HG02763 (cell line): ENCODE measurements at regions not wholly inside any gene's neighbourhood (a gene's known extent, or its start where the extent isn't known, plus 50 kb on each side); places are given as distances from the start of the nearest gene placed in this dataset.
"Not testable (repeated sequence)": the region's sequence is repeated elsewhere in the genome, so short reads cannot be mapped to it uniquely, and the experiment has no call there.

Experiments used
- ATAC-seq: cut with Tn5 transposase; IDR thresholded peaks from one replicate; pipeline ENCODE4 v1.9.1; 2021; ENCODE audit warnings: mild to moderate bottlenecking, moderate library complexity; ENCODE audit not compliant: unreplicated experiment

GRCh38 chr12:47351526-47351925 is 271.8 kb upstream of the AMIGO2 start:
- ATAC-seq = no peak

DNA sequence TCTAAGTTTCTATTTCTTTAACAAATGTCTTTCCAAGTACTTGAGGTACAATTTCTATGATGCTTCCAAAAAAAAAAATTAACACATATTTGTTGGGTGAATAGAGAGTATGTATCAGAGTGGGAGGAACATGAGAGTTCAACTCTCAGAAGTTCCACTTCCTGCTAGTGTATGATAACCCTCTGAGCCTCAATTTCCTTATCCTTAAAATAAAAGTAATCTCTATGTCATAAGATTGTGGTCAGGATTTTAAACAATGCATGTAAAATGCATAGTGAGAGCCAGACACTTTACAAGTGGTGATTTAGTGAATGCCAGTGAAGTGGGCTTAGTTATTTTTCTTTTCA is 270.3 kb upstream of the AMIGO2 start:
- no peak for ATAC-seq

- ATAC-seq = no peak
Observed at GRCh38 chr12:47349137-47350061, 269.6 kb upstream of the AMIGO2 start.

DNA sequence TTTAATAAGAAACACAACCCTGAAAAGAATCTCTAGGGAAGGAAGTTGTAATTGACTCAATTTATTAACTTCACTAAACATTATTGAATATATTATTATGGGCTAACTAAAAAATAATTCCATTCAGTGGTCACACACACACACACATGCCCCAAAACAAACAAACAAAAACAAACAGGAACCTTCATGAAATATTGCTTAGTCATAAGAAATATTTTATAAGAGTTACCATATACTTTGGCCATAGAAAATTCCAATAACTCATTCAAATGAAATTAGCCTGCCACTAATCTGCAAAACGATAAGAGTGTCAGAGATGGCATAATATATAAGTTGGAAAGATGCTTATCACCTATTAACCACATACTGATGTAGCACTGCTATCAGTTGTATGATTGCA is 268.4 kb upstream of the AMIGO2 start:
- no peak for ATAC-seq

- no peak for ATAC-seq
Observed at GRCh38 chr12:47346251-47347019, 266.7 kb upstream of the AMIGO2 start.

DNA sequence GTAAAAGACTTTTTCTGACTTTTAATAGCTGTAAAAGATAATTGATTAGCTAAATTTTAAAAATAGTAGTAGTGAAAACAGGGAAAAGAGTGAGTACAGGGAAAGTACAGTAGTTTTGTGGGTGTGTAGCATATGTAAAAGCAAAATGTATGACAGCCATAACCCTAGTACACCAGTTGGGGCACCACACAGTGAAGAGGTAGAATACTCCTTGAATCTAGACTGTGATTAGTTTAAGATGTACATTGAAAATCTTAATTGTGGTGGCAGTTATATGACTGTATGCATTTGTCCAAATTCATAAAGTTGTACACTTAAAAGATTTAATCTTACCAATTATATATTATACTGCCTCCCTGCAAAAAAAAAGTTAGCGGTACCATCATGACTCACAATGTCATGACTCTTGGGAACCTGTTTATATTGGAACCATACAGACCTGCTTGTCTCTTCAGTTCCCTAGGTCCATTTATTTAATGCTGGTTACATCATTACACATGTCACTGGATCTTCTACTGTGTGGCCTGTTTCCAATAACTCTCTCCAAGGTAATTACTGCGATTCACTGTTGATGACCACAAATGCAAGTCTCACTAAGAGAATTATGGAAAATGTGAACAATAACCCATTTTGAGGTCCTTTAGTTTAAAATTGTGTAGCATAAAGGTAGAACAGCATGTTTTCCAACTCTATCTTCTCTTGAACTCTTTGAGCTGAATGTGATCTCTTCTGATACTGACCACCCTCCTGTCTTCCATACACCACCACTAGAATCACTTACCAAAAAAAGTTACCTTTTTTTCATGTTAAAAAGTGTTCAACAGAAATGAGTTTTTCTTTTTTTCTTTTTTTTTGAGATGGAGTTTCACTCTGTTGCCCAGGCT is 264.2 kb upstream of the AMIGO2 start:
- no peak for ATAC-seq

DNA sequence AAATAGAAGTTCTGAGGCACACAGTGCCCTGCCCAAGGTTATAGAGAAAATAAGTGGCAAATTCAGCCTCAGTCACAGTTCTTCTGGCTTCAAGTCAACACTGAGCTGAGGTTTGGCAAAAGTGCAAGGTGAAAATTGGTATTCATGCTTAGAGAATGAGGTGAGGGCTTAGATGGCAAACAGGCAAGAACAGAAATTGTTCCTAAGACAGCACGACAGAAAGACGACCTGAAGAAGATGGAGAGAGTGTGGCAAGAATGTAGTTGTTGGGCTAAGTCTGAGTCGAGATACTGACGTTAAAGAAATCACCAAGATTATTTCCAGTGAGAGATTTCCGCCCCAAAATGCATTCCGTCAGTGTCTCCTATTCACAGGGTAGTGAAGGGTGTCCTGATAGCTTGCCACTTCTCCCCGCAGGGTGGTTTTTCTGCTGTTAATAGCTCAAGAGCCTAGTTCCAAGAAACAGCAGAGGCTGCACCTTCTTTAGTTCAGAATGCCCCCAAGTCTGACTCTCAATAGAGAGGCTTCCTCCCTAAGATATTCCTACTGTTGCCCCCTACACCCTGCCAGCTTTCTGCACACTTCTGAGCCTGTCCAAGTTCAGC is 260.8 kb upstream of the AMIGO2 start:
- no peak for ATAC-seq

DNA sequence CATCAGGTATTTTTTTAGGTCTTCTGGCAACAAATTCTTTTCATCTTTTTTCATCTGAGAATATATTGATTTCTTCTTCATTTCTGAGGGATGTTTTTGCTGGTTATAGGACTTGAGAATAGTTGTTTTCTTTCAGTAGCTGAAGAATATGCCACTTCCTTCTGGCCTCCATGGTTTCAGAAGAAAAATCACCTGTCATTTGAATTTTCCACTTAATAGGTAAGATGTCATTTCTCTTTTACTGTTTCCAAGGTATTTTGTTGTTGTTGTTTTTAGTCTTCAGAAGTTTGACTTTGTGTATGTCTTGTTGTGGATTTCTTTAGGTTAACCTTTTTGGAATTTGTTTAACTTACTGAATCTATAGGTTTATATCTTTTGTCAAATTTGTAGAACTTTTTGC is 257.8 kb upstream of the AMIGO2 start:
- ATAC-seq = no peak

DNA sequence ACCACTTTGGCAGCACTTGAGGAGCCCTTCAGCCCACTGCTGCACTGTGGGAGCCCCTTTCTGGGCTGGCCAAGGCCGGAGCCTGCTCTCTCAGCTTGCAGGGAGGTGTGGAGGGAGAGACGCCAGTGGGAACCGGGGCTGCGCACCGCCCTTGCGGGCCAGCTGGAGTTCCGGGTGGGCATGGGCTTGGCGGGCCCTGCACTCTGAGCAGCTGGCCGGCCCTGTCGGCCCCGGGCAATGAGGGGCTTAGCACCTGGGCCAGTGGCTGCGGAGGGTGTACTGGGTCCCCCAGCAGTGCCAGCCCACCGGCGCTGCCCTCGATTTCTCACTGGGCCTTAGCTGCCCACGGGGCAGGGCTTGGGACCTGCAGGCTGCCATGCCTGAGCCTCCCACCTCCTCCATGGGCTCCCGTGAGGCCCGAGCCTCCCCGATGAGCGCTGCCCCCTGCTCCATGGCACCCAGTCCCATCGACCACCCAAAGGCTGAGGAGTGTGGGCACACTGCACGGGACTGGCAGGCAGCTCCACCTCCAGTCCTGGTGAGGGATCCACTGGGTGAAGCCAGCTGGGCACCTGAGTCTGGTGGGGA is 253.6 kb upstream of the AMIGO2 start:
- not testable (repeated sequence) for ATAC-seq

DNA sequence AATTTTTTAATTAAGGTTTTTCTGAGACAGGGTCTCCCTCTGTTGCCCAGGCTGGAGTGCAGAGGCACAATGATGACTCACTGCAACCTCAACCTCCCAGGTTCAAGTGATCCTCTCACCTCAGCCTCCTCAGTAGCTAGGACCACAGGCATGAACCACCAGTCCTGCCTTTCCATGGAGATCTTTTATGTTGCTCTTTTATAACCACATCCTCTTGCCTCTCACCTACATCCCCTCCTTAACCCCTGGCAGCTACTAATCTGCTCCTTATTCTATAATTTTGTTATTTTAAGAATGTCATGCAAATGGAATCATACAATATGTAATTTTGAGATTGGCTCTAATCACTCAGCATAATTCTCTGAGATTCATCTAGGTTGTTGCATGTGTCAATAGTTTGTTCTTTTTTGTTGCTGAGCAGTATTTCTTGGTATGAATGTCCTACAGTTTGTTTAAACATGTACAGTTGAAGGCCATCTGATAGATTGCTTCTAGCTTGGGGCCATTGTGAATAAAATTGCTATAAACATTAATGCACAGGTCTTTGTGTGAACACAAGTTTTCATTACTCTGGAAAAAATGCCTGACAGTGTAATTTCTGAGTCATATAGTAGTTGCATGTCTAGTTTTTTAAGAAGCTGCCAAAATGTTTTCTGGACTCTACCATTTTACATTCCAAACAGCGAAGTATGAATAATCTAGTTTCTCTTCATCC is 249.2 kb upstream of the AMIGO2 start:
- no peak for ATAC-seq

- no peak for ATAC-seq
Observed at GRCh38 chr12:47326190-47326589, 246.4 kb upstream of the AMIGO2 start.

DNA sequence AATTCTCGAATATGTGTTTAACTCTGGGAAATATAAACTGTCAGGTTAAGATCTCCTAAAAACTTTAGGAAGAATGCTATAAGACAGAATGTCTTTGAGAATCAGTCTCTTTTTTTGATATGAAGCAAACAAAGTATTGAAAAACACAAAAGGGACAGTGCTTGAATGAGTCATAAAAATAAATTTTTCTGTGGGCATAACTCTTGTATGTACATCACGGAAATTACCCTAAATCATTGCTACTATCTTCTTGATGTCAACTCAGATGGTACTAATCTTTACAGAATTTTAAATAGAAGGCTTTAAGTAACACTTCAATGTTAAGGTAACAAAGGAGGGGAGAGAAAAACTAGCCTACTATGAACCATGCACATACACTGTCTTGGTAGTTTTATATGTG is 244.0 kb upstream of the AMIGO2 start:
- ATAC-seq = no peak

GRCh38 chr12:47321436-47321835 is 241.7 kb upstream of the AMIGO2 start:
- no peak for ATAC-seq

- no peak for ATAC-seq
Observed at GRCh38 chr12:47319746-47320145, 240.0 kb upstream of the AMIGO2 start.

DNA sequence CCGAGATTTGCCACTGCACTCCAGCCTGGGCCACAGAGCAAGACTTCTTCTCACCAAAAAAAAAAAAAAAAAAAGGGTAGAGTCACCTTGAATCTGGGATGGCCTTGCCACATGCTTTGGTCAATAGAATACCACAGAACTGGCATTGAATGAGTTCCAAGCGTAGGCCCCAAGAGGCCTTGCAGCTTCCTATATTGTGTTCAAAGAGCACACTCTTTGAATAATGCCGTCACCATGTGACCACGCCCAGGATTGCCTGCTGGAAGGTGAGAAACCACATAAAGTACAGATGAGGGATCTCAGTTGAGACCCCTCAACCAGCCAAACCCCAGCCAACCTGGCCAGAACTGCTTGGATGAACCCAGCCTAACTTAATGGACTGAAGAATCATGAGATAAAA is 239.2 kb upstream of the AMIGO2 start:
- no peak for ATAC-seq

- peak; percentile 62 for ATAC-seq
Observed at GRCh38 chr12:47317175-47317915, 237.6 kb upstream of the AMIGO2 start.

DNA sequence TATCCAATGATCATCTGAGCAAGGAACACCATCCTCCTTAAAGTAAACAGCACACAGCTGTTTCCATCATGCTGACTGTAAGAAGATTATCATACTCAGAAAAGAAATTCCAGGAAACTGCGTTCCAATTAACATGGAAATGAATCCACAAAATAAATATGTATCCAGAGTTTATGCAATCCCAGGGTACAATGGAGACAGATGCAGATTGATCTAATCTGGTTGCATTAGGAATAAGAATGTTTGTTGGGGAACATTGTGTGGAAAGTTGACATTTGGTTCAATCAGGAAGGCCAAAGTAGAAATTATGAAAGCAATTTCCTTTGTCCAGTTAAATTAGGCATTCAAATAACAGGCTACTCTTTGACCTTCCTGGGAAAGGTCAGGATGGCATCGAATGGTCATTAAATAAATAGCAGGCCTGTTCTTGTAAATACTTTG is 236.9 kb upstream of the AMIGO2 start:
- ATAC-seq = no peak

GRCh38 chr12:47314996-47315395 is 235.2 kb upstream of the AMIGO2 start:
- no peak for ATAC-seq

DNA sequence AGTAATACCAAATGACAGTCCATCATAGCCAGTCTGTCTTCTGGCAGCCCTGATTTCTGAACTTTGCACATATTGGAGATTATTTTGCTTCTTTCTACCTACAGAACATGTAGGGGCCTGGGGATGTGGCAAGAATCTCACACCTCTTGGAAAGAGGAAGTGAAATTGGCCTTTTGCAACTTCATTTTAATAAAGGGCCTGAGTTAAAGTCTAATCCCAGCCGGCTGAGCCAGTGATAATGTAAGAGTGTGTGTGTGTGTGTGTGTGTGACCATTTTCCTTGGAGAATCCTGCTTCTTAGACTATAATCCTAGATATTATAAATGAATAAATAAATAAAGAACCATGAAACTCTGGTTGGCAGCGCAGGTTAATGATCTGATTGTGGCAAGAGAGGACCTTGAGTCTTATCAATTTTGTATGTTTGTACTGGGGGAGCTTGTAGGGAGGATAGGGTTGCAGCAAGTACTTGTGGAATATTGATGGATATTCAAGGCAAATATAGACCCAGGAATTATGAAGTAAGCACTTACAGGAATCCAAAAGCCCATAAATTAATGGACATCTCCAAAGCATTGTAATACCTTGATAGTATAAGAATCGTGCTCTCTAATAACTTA is 233.2 kb upstream of the AMIGO2 start:
- ATAC-seq = peak; percentile 92
